ENCODE measurements at regions not wholly inside any gene's neighbourhood (a gene's known extent, or its start where the extent isn't known, plus 50 kb on each side); places are given as distances from the start of the nearest gene placed in this dataset.

DNA sequence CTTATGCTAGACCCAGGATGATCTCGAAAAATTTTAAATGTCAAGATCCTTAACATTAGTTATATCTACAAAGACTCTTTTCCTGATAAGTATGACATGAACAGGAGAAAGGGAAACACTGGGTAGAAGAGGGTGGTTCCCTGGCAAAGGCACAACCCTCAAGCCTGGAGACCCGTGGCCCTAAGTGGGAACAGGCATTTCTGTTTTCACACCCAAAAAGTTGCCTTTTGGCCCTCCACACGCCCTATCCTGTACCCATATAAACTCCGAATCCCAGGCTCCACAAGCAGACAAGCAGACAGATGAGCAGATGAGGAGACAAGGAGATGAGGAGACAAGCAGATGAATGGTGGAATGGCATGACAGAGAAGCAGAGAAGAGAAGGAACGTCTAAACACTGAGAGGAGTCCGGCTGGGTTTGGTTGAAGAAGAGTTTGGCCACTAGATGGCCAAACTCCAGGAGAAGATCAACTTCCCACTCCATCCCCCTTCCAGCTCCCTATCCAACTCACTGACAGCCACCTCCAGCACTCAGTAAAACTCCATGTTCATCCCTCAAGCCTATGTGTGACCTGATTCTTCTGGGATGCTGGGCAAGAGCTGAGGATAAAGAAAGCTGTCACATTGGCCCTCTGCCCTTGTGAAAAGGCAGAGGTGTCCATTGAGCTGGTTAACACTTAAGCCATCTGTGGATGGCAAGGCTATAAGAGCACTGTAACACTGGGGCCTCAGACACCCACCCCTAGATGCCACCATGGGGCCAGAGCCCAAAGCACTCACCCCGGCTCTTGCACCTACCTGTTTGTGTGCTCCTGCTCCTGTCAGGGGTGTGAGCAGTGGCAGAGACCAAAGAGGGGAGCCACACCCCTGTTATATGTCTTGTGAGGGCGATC lies 139.6 kb upstream of the FAM20A start:
- DNase-seq (ENCODE audit: low spot score) = no peak

DNA sequence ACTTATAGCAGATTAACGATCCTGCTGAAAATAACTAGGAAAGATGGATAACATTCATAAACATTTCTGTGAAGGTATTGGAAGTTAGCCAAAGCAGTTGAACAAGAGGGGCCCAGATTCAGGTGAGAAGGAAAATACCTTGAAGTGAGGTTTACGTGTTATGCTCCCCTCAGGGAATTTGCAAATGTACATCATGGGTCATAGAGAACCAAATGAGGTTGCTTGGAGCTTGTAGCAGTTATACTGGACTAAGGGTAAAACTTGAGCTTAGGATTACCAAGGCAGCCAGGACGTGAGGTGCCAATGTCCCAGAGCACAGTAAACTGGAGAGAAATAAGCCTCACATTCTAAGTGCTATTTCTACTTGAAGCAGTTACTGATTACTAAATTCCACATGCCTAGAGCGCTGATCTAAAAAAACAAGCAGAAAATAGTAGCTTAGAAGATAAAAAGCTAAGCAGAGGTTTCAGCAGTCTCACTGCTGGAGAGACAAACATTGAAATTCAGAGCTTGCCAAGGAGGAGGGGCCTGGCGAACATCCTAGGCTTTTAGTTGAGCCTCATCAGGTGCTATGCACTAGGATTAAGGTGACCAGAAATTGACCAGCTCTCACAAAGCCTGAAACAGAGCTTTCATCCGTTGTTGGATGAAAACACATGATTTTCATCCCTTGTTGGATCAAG lies 136.7 kb upstream of the FAM20A start:
- DNase-seq (ENCODE audit: low spot score) = no peak

DNA sequence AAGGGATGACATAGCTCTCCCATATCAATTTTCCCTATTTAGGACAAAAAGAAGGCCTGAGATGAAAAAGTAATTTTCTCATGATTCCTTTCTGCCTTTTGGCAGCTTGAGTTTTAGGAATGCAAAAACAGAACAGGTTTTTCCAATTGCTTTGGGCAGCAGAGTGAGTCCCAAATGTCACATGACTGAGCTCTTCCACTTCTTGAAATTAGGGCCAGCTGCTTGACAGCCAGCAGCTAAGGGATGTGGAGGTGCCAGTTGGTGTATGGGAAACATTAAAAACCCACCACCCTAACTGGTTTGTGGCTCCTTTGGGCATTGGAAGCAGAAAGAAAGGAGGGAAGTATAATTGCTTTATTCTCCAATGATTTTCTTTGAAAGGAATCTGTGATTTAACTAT lies 133.8 kb upstream of the FAM20A start:
- no peak for DNase-seq (ENCODE audit: low spot score)

DNA sequence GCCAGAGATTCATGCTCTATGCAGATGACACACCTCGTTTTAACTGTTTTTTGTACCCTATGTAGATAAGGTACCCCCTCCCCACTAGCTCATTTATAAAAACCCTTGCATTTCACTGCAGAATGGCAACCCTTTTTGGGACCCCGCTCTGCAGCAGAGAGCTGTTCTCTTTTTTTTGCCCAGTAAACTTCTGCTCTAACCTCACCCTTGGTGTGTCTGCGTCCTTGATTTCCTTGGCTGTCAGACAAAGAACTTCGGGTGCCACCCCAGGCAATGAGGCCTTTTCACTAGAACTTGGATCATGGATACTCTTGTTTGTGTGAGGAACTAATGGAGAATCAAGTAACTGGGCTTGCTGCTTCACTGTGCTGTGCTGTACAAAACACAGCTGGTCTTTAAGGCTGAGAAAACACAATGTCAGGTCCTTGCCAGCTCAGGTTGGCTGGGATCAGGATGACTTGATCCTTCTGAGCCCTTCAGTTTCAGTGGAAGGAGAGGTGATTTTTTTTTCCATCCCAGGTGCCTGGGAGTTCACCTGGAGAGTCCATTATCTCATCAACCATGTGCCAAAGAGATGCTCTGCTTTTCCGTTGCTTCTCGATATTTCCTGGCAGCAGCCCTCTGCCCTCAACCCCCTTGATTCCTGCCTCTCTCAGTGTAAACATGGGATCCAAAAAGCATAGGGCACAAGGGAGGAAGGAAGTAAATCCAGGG lies 133.2 kb upstream of the FAM20A start:
- no peak for DNase-seq (ENCODE audit: low spot score)

DNA sequence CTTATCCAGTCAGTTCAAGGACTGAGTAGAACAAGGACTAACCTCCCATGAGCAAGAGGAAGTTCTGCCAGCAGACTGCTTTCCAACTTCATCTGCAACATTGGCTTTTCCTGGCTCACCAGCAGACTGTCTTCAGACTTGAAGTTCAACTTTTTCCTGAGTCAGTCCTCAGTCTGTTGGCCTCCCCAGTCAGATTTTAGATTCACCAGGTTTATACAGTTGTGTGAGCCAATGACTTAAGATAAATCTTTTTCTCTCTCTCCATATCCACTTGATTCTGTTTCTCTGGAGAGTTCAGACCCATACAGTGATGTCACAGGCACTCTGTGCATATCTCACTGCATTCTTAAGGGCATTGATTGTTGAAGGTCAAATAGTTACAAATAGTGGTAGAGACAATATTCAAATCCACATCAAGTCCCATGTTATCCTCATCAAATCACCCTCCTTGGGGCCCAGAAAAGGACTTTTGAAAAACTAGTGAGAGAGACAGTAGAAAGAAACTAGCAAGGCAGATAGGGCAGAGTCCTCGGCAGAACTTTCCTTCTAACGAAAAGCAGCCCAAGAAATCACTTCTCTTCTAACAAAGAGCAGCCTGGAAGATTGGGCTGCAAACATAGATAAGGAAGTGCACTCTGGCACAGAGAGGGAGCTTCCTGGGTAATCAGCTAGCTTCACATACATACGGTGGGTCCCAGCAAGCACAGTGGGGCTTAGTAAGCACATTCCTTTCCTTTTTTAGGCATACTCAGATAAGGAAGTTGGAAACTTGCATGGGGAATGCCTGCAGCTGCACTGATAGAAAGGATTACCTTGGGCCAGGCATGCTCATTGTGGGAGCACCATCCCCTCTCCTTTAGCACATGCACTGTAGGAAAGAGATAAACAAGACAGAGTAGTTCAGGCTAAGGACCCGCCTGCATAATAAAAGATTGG lies 132.3 kb upstream of the FAM20A start:
- no peak for DNase-seq (ENCODE audit: low spot score)

DNA sequence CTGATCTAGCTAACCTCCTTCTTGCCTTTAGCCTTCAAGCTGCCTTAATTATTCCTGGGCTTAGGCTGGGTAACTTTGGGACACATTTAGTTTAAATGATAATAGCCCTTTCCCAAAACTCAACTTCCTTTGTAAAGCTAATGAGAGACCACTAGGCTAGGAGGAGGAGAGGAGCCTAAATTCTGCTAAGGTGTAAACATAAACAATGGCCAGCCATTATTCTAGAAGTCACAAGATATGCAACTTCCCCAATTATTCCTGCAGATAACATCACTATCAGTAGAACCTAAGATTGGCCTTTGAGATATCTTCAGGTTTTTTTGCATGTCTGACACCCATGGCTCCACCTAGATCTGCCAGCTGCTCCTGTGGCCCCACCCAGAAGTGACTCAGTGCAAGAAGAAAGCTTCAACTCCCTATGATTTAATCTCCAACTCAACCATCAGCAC lies 131.2 kb upstream of the FAM20A start:
- DNase-seq (ENCODE audit: low spot score) = no peak

DNA sequence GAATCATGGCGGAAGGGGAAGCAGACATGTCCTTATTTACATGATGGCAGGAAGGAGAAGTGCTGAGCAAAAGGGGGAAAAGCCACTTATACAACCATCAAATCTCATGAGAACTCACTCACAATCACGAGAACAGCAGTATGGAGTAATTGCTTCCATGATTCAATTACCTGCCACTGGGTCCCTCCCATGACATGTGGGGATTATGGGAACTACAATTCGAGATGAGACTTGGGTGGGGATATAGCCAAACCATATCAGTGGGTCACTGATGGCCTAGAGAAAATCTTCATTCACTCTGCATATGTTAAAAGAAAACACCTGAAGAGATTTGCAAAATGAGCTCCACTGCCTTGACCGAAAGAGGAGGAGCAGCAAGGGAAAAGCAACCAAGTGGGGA lies 130.3 kb upstream of the FAM20A start:
- DNase-seq (ENCODE audit: low spot score) = no peak

DNA sequence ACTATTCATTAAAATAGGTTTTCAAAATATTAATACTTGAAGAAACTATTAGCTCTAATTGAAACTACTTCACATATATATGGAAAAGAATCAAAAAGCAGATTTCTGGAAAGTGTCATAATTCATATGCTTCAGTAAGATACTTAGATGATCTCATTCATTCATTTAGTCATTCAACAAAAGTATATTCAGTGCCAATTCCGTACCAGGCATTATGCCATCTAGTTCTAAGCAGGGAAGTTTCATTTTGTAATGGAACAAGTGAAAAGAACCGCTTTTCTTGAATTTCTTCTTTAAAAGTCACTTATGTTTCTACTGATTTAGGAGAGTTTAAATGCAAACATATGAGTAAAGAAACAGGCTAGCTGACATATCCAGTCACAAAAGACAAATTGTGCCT lies 118.3 kb upstream of the FAM20A start:
- DNase-seq (ENCODE audit: low spot score) = no peak

DNA sequence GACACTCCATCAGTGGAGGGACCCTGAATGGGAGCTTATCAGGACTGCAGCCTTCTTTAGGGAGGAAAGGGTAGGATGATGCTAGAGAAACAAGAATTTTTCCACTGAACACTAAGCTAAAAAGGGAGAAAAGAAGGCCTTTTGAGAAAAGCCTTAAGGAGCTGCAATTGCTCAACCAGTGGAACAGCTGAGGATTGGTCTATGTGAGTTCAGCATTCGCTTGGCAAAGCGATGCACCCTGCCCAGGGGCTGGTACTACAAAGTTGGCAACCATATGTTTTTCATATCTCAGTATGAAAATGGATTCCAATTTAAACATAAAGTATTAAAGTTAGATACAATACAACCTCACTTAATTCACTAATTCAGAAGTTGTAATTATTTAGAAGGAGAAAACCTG lies 117.8 kb upstream of the FAM20A start:
- DNase-seq (ENCODE audit: low spot score) = no peak

DNA sequence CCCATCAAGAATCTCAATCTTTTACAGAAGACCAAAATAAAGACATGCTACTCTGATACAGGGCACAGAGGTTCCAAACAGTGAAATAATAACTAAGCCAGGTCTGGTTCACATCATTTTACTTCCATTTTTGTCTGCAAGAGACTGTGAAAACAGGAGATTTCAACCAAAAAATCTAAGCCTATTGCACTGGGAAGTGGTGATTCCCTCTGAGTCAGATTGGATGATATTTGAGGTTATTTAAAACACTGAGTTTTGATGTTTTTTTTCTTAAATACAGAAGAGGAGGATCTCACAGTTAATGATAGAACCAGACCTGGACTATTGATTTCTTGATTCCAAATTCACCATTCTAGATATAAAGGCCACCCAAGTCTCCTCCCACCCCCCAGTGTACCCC lies 117.3 kb upstream of the FAM20A start:
- no peak for DNase-seq (ENCODE audit: low spot score)

DNA sequence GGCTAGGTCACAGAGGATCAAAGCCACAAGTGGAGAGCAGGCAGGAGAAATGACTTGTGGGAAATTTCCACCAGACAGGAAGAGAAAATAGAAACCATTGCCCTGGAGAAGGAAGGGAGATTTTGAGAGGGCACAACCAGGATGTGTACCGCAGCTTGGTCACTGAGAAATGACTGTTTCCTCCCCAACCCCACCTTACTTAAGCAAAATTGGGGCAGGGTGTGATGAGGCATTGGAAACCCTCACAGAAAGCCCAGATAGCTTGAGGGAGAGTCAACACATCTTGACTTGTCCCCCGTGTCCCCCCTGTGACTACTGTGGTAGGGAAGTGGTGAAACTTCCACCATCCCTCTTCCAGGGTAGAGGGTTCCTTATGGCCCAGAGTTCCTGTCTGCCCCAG lies 113.5 kb upstream of the FAM20A start:
- no peak for DNase-seq (ENCODE audit: low spot score)

DNA sequence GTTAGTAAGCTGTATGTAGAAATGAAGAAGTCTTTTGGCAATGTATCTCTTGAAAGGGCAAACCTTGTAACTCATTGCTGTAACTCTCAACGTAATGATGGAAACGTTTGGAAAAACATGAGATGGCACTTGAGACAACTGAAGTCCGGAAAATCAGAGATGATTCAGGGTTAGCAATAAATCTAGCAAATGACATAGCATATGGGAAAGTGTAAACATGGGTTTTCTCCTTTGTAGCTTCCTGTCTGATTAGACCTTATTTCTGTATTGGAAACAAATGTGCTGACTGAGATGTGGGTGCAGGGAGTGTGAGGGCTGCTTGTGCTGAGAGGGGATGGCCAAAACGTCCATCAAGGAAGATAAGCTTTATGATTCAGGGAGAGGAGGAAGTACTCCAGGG lies 110.7 kb upstream of the FAM20A start:
- DNase-seq (ENCODE audit: low spot score) = no peak

DNA sequence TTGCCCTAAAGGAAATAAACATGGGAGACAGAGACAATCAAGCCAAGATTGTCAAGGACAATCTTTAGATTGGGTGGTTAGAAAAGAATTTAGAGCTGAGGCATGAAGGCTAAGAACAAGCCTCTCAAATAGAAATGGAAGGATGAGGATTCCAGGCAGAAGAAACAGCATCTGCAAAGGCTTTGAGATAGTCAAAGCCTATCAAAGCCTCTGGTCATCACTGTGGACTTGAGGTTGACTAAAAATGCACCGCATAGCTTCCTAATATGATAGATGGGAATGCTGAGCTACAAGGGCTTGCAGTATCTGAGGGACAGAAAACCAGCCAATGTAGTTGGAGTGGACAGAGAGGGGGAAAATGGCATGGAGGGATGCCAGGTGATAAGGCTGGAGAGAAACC lies 109.8 kb upstream of the FAM20A start:
- DNase-seq (ENCODE audit: low spot score) = no peak

DNA sequence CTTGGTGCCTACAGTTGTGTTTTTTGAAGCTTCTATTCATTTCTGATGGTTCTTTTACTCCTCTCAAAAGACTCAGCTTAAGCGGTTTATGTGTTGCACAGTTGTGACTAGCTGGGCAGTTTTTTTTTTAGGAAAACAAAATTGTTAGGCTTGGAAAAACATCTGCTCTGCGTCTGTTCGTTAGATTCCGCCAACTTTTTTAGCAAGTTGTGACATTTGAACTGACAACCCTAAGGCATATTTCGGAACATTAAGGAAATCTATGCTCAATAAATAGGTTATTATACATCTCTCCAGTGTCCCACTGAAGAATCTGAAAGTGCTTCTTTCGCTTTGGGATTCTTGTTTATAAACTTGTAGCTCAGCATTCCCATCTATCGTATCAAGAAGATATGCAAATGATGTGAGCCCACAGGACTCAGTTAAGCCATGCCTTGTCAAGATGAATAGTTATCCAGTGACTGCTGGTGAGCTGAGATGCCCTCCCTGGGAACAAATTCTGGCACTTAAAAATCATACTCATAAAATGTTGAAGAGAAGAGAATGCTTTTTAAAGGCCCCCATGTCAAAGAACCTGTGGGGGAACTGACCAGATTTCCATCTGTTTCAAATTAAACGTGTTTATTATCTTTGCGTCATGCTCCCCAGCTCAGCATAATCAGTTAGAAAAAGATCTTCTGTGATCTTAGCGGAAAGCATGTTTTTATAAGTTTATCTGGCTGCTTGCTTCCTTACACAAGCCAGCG lies 109.0 kb upstream of the FAM20A start:
- DNase-seq (ENCODE audit: low spot score) = no peak

DNA sequence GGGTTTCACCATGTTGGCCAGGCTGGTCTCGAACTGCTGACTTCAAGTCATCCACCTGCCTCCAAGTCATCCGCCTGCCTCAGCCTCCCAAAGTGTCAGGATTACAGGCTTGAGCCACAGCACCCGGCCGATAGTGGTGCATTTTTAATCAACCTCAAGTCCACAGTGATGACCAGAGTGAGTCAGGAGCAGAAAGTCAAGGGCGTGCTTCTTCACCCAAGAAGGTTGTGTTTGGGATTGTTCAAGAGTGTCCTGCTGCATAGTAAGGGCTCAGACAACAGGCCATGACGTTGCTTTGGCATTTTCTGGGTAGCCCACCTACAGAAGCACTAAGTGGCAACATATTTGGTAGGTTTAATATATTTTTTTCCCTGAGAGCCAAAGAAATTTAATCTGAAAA lies 108.3 kb upstream of the FAM20A start:
- no peak for DNase-seq (ENCODE audit: low spot score)

DNA sequence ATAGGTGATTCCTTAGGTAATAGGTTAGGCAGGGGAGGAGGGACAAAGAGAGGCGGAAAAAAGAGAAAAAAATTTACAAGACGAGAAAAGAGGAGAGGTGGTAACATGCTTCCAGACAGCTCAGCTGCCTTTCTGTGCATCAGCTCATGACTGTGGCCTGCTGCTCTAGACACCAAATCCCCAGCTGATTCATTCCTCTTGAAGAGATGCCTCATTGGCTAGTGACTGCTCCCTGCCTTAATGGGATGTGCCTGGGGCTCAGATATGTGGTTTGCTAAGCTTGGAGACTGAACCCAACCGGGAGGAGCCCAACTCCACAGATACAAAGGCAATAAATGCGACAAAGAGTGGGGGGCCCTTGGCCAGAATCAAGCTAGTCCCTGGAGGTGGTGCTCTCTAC lies 105.9 kb upstream of the FAM20A start:
- DNase-seq (ENCODE audit: low spot score) = no peak

DNA sequence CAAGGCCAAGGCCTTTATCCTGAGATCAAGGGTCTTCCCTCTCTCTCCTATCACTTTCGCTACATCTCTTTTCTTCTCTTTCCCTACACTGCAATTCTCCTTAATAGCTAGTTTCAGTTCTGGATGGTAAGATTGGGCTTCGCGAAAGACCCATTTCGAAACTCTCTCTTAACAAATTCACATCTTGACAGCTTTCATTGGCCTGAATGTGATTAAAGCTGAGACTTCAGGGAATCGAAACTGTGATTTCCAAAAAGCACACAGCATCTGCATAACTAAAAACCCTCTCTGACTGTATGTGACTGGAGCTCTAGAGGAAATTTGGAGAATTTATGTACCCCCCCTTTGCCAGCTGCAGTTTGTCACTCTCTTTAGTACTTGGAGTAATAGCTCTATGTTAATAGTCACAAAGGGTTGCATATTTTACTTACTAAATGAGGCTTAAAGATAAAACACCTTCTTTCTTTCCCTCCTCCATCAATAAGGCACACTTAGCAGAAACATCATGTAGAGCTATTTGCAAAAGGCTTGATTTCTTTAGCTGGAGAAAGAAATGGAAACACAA lies 105.3 kb upstream of the FAM20A start:
- no peak for DNase-seq (ENCODE audit: low spot score)

DNA sequence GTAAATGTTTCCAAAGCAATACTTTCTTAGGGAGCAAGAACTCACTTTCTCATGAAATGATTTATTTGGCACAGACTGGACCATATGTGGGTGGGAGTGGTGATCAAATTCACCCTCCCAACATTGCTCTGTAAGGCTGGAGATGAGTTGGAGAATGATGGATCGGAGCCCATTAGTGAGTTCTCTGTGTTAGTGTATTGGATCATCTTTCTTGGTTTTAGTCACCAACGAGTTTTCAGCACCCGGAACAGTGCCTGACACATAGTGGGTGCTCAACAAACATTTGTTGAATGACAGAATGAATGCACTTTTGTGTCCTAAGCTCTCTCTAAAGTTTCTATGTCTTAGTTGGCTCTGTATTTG lies 104.5 kb upstream of the FAM20A start:
- DNase-seq (ENCODE audit: low spot score) = no peak

DNA sequence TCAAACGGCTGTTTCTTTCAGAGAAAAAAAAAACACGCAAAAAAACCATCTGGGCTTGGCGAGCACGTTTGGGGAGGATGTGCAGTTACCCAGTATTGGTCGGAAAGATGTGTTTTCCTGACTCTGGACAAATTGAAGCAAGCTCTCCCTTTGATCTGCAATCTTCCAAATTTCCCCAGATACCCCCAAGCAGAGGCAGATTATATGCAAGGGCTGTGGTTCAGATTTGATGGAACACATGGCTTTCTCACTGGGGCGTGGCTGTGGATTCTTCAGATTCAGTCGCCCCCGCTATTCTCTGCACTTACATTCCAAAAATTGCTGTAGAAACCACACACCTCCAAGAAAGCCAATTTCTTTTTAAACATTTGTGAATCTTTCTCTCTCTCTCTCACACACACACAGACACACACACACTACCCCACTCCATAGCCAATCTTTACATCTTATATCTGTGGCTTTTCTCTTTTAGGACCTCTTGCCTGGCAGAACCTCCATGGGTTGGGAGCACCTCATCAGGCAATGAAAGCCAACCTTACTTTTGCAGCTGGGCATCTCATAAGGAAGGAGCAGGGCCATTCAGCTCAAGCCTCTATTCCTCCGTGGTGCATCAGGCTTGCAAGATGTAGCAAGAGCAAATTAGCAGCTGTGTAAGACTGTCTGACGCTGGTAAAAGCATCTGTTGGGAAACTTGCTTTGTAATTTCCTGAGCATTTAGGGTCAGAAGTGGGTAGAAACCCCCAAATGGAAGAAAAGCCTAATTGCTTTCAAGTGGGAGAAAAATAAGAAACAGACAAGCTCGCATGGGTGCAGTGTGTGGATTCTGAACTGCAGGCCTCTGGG lies 103.9 kb upstream of the FAM20A start:
- no peak for DNase-seq (ENCODE audit: low spot score)

DNA sequence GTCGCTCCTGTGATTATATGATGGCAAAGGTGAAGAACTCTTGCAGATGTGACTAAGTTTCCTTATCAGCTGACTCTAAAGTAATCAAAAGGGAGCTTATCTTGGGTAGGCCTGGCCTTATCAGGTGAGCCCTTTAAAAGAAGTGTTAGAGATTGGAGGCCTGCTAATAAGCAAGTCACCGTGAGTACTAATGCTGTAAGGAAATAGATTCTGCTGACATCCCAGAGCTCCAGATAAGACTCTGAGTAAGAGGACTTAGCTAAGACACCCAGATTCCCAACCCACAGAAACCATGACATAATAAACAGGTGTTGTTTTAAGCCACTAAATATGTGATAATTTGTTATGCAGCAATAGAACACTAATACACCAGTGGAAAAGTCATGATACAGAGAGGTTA lies 99.9 kb upstream of the FAM20A start:
- no peak for DNase-seq (ENCODE audit: low spot score)

Data from hematopoietic multipotent progenitor cell treated with erythropoietin and hydrocortisone succinate and interleukin-3 and kit ligand, for 15 days (in vitro differentiated cells).